ENCODE measurements at regions not wholly inside any gene's neighbourhood (a gene's known extent, or its start where the extent isn't known, plus 50 kb on each side); places are given as distances from the start of the nearest gene placed in this dataset.

DNA sequence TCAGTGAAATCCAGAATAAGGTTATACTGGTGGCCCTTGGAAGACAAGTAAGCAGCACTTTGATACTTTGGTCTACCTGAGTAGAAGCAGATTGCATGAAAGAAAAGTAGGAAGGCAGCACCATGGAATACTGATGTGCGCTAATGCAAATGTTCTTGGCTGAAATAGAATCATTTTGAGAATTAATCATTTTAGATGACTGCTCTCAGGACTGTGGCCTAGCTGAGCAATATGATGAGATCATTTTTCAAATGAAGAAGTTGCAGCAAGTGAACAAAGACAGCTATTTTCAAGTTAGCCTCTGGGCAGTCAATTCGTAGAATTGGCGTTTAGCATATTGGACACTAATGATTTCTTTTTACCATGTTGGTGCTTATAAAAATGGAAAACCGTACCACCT is 483.5 kb downstream of the TMEM232 start:
- no peak overlapping the region for H2BK12ac ChIP-seq (ENCODE audit: insufficient read length, low read depth, low read length)
- no peak overlapping the region for H2BK15ac ChIP-seq (ENCODE audit: low read depth, low read length)
- no peak overlapping the region for H3K4ac ChIP-seq (ENCODE audit: low read depth, low read length)
- no peaks in the 10 kb centered on the region for H3K36me3 Mint-ChIP-seq (ENCODE audit: insufficient read depth in 1 of 3, low read depth in 3 of 3)
- H3K4me3 Mint-ChIP-seq: no peak overlapping the region
- H3K9me3 Mint-ChIP-seq: no peaks in the 10 kb centered on the region
- no peaks in the 10 kb centered on the region for H3K9me3 ChIP-seq (ENCODE audit: control insufficient read depth, low read depth, low read length)
- H3K27ac ChIP-seq (ENCODE audit: insufficient read length, low read depth, low read length): no peak overlapping the region
- H3K56ac ChIP-seq (ENCODE audit: insufficient read length, low read depth, low read length): no peak overlapping the region
- H2AK5ac ChIP-seq (ENCODE audit: insufficient read length, low read length): no peak overlapping the region
- H3K14ac ChIP-seq (ENCODE audit: insufficient read depth, low read length): no peak overlapping the region
- no peaks in the 10 kb centered on the region for H3K4me1 ChIP-seq (ENCODE audit: insufficient read depth, low read length)
- H3K79me1 ChIP-seq (ENCODE audit: insufficient read depth, low read depth, low read length, poor library complexity, severe bottlenecking): no peaks in the 10 kb centered on the region
- H2BK120ac ChIP-seq (ENCODE audit: low read depth, low read length, poor library complexity, severe bottlenecking): no peak overlapping the region
- WGBS (ENCODE audit: extremely low coverage, insufficient read length, low lambda C conversion rate): no CpG with 5 or more reads among the region's 4 CpGs
- no peaks in the 10 kb centered on the region for H3K23me2 ChIP-seq (ENCODE audit: insufficient read length, low read depth, low read length, poor library complexity, severe bottlenecking)
- H2BK20ac ChIP-seq (ENCODE audit: low read depth, low read length, poor library complexity, severe bottlenecking): no peak overlapping the region
- no peaks in the 10 kb centered on the region for H3K27me3 ChIP-seq (ENCODE audit: insufficient read depth, low read length)
- no peak overlapping the region for H3K27ac Mint-ChIP-seq
- no peaks in the 10 kb centered on the region for H4K20me1 ChIP-seq (ENCODE audit: control insufficient read depth, insufficient read depth, insufficient read length)
- no peak overlapping the region for H4K5ac ChIP-seq (ENCODE audit: insufficient read length, low read depth, low read length)
- no peak overlapping the region for H3K18ac ChIP-seq (ENCODE audit: insufficient read length, low read depth, low read length)
- H2AFZ ChIP-seq (ENCODE audit: low read length): no peak overlapping the region
- TF ChIP-seq, protein P1, sequence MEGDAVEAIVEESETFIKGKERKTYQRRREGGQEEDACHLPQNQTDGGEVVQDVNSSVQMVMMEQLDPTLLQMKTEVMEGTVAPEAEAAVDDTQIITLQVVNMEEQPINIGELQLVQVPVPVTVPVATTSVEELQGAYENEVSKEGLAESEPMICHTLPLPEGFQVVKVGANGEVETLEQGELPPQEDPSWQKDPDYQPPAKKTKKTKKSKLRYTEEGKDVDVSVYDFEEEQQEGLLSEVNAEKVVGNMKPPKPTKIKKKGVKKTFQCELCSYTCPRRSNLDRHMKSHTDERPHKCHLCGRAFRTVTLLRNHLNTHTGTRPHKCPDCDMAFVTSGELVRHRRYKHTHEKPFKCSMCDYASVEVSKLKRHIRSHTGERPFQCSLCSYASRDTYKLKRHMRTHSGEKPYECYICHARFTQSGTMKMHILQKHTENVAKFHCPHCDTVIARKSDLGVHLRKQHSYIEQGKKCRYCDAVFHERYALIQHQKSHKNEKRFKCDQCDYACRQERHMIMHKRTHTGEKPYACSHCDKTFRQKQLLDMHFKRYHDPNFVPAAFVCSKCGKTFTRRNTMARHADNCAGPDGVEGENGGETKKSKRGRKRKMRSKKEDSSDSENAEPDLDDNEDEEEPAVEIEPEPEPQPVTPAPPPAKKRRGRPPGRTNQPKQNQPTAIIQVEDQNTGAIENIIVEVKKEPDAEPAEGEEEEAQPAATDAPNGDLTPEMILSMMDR (conservative IDR thresholded peaks at IDR 0.05): no peak
- no peaks in the 10 kb centered on the region for H3K27me3 Mint-ChIP-seq (ENCODE audit: low read depth)
- no peak for DNase-seq
- H4K8ac ChIP-seq (replicated peaks; ENCODE audit: insufficient read length, low read depth, low read length): no peak overlapping the region
- no peak overlapping the region for H3K9ac ChIP-seq (ENCODE audit: extremely low read depth, insufficient read length, low read length)
- H3T11ph ChIP-seq (ENCODE audit: low read length): no peak overlapping the region
- no peaks in the 10 kb centered on the region for H3K79me2 ChIP-seq (ENCODE audit: insufficient read depth, low read length)
- no peak overlapping the region for H2BK5ac ChIP-seq (ENCODE audit: insufficient read length, low read length)
- H3K4me2 ChIP-seq (ENCODE audit: insufficient read depth, insufficient read length, low read length): no peak overlapping the region
- no peak overlapping the region for H4K91ac ChIP-seq (ENCODE audit: insufficient read length, low read depth, low read length)
- H3K4me1 Mint-ChIP-seq: no peaks in the 10 kb centered on the region
- no peak overlapping the region for H3K23ac ChIP-seq (ENCODE audit: insufficient read length, low read depth, low read length)

All from H9 (cell line).